ENCODE measurements at regions not wholly inside any gene's neighbourhood (a gene's known extent, or its start where the extent isn't known, plus 50 kb on each side); places are given as distances from the start of the nearest gene placed in this dataset.

DNA sequence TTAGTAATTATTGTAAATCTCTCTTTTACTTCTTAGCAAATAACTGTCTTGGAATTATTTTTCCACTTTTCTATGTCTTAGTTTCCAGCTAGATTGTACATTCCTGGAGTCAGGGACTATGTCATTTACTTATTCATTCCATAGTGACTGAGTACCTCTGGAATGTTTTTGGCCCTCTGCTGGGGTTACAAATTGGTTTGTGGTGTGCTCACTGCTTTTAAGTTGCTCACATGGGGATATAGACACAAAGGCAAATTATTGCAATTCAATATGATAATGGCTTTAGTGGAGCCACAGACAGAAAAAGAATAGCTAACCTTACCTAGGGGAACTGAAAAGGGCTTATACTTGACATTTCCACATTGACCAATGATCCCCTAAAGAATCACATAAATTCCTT lies 63.7 kb upstream of the PDGFRA start:
- H3K9me3 ChIP-seq (ENCODE audit: low read depth) = no peaks in the 10 kb centered on the region
- H3K4me3 ChIP-seq = no peak overlapping the region
- no peak overlapping the region for H3K27ac ChIP-seq
- DNase-seq (ENCODE audit: low read depth in 1 of 2, low spot score in 1 of 2) = peak in 1 of 2 donors; percentile 92
- no peaks in the 10 kb centered on the region for H3K4me1 ChIP-seq (ENCODE audit: low read depth)
- TF ChIP-seq, protein P1, sequence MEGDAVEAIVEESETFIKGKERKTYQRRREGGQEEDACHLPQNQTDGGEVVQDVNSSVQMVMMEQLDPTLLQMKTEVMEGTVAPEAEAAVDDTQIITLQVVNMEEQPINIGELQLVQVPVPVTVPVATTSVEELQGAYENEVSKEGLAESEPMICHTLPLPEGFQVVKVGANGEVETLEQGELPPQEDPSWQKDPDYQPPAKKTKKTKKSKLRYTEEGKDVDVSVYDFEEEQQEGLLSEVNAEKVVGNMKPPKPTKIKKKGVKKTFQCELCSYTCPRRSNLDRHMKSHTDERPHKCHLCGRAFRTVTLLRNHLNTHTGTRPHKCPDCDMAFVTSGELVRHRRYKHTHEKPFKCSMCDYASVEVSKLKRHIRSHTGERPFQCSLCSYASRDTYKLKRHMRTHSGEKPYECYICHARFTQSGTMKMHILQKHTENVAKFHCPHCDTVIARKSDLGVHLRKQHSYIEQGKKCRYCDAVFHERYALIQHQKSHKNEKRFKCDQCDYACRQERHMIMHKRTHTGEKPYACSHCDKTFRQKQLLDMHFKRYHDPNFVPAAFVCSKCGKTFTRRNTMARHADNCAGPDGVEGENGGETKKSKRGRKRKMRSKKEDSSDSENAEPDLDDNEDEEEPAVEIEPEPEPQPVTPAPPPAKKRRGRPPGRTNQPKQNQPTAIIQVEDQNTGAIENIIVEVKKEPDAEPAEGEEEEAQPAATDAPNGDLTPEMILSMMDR (IDR thresholded peaks at IDR 0.05; ENCODE audit: low read depth, low read length) = peak; percentile 15
- H3K27me3 ChIP-seq = no peaks in the 10 kb centered on the region
- no peaks in the 10 kb centered on the region for H3K36me3 ChIP-seq

DNA sequence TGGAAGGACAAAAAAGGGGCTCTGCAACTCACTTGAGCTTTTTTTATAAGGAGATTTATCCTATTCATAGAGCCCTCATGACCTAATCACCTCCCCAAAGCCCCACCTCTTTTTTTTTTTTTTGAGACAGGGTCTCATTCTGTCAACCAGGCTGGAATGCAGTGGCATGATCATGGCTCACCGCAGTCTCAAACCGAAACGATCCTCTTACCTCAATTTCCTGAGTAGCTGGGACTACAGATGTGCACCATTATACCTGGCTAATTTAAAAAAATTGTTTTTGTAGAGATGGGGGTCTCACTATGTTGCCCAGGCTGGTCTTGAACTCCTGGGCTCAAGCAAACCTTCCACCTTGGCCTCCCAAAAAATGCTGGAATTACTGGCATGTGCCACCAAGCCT lies 61.6 kb upstream of the PDGFRA start:
- no peaks in the 10 kb centered on the region for H3K27me3 ChIP-seq
- no peaks in the 10 kb centered on the region for H3K4me1 ChIP-seq (ENCODE audit: low read depth)
- DNase-seq (ENCODE audit: low read depth in 1 of 2, low spot score in 1 of 2) = no peak
- no peak overlapping the region for H3K27ac ChIP-seq
- H3K36me3 ChIP-seq = no peaks in the 10 kb centered on the region
- H3K9me3 ChIP-seq (ENCODE audit: low read depth) = no peaks in the 10 kb centered on the region
- TF ChIP-seq, protein P1 (IDR thresholded peaks at IDR 0.05; ENCODE audit: low read depth, low read length) = no peak
- no peak overlapping the region for H3K4me3 ChIP-seq

DNA sequence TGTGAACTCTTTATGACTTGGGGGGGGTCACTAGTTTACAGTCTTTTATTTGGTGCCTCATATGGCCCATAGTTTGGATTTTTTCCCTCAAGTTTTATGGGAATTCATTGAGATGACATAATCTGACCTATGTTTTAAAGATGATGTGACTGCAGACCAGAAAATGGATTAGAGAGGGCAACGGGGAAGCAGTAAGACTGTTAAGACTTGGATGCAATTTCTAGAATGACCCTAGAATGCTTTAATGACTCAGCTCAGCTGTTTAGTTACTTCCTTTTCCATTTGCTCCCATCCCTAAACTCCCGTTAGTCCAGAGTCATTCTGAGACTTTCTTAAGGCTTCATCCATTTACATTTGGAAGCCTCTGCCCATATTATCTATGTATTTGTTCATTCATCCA lies 59.9 kb upstream of the PDGFRA start:
- Histone ChIP-seq H3K4me3 (no peak overlapping the region), H3K4me1 (ENCODE audit: low read depth) (no peaks in the 10 kb centered on the region), H3K27ac (no peak overlapping the region), H3K9me3 (ENCODE audit: low read depth) (no peaks in the 10 kb centered on the region), H3K36me3 (no peaks in the 10 kb centered on the region), H3K27me3 (no peaks in the 10 kb centered on the region)
- TF ChIP-seq, protein P1 (IDR thresholded peaks at IDR 0.05; ENCODE audit: low read depth, low read length) = no peak
- peak in 1 of 2 donors; percentile 18 for DNase-seq (ENCODE audit: low read depth in 1 of 2, low spot score in 1 of 2)

DNA sequence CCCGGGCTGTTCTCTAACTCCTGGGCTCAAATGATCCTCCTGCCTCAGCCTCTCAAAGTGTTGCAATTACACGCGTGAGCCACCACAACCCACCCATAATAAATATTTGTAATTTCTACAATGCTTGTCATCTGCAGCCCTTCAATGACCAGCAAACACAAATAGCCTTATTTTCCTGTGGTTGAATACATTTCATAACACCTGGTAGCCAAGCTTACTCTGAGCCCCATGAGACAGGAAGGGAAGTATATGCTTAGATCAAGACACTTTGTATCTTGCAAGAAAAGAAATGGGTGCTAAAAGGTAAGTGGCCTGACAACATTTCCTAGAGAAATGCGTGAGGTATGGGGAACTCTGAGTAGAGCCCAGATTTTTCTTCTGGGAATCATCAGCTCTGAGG lies 56.9 kb upstream of the PDGFRA start:
- H3K4me3 ChIP-seq = no peak overlapping the region
- no peaks in the 10 kb centered on the region for H3K9me3 ChIP-seq (ENCODE audit: low read depth)
- no peaks in the 10 kb centered on the region for H3K27me3 ChIP-seq
- no peaks in the 10 kb centered on the region for H3K4me1 ChIP-seq (ENCODE audit: low read depth)
- TF ChIP-seq, protein P1 (IDR thresholded peaks at IDR 0.05; ENCODE audit: low read depth, low read length) = no peak
- no peaks in the 10 kb centered on the region for H3K36me3 ChIP-seq
- no peak overlapping the region for H3K27ac ChIP-seq
- no peak for DNase-seq (ENCODE audit: low read depth in 1 of 2, low spot score in 1 of 2)

DNA sequence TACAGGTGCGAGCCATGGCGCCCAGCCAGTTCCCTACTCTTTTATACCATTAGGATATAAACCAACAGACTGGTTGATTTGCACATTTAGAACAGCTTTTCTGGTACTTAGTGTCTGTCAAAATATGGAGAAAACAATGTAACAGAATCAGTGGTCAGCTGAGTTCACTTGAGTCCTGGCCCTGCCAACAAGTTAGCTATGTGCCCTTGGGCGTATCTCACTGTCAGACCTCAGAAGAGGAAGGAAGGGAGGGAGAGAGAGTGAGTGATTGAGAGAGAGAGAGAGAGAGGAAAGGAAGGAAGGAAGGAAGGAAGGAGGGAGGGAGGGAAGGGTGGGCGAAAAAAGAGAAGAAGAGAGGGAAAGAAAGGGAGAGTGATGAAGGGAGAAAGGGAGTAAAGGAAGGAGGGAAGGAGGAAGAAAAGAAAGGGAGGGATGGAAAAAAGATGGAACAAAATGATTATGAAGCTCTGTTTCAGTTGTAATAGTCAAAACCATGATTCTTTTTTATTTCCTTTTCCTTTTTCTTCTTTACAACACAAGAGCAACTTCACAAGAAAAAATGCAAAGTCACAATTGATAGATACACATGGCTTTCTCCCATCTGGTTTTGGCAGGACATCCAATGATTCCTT lies 55.7 kb upstream of the PDGFRA start:
- no peak for DNase-seq (ENCODE audit: low read depth in 1 of 2, low spot score in 1 of 2)
- H3K9me3 ChIP-seq (ENCODE audit: low read depth) = no peaks in the 10 kb centered on the region
- no peak overlapping the region for H3K4me3 ChIP-seq
- no peak overlapping the region for H3K27ac ChIP-seq
- no peaks in the 10 kb centered on the region for H3K27me3 ChIP-seq
- TF ChIP-seq, protein P1 (IDR thresholded peaks at IDR 0.05; ENCODE audit: low read depth, low read length) = no peak
- H3K36me3 ChIP-seq = no peaks in the 10 kb centered on the region
- H3K4me1 ChIP-seq (ENCODE audit: low read depth) = no peaks in the 10 kb centered on the region
